NCI-H2107 (cell line): ENCODE measurements at regions not wholly inside any gene's neighbourhood (a gene's known extent, or its start where the extent isn't known, plus 50 kb on each side); places are given as distances from the start of the nearest gene placed in this dataset.
"Not testable (repeated sequence)": the region's sequence is repeated elsewhere in the genome, so short reads cannot be mapped to it uniquely, and the experiment has no call there.

Experiments
- DNase-seq: peaks from one replicate; lab custom pipeline; 2025; lab: John Stamatoyannopoulos, UW

GRCh38 chr2:2663401-2664036, 332.4 kb upstream of the MYT1L start:
- no peak for DNase-seq

- no peak for DNase-seq
These were observed 331.8 kb upstream of the MYT1L start for GRCh38 chr2:2662847-2663356.

- DNase-seq: peak; percentile 81
These were observed 331.2 kb upstream of the MYT1L start for GRCh38 chr2:2662037-2662846.

- no peak for DNase-seq
These were observed 329.8 kb upstream of the MYT1L start for GRCh38 chr2:2660789-2661355.

GRCh38 chr2:2657121-2657962, 326.3 kb upstream of the MYT1L start:
- no peak for DNase-seq

- DNase-seq: no peak
These were observed 325.3 kb upstream of the MYT1L start for GRCh38 chr2:2656115-2657011.

GRCh38 chr2:2655453-2656114, 324.5 kb upstream of the MYT1L start:
- DNase-seq: no peak

- no peak for DNase-seq
These were observed 322.2 kb upstream of the MYT1L start for GRCh38 chr2:2653231-2653630.

GRCh38 chr2:2650608-2651375, 319.7 kb upstream of the MYT1L start:
- no peak for DNase-seq

- no peak for DNase-seq
These were observed 318.3 kb upstream of the MYT1L start for GRCh38 chr2:2649109-2650072.

- no peak for DNase-seq
These were observed 317.0 kb upstream of the MYT1L start for GRCh38 chr2:2648094-2648493.

GRCh38 chr2:2647141-2647541, 316.1 kb upstream of the MYT1L start:
- DNase-seq: no peak

GRCh38 chr2:2646433-2647051, 315.5 kb upstream of the MYT1L start:
- DNase-seq: no peak

GRCh38 chr2:2645162-2645855, 314.2 kb upstream of the MYT1L start:
- DNase-seq: no peak

- not testable (repeated sequence) for DNase-seq
These were observed 313.7 kb upstream of the MYT1L start for GRCh38 chr2:2644751-2645150.

GRCh38 chr2:2644040-2644439, 313.0 kb upstream of the MYT1L start:
- DNase-seq: no peak
